Suprapubic skin (tissue), 4 donors: ENCODE measurements at regions not wholly inside any gene's neighbourhood (a gene's known extent, or its start where the extent isn't known, plus 50 kb on each side); places are given as distances from the start of the nearest gene placed in this dataset.

ENCODE experiments used
- EP300 ChIP-seq: sonication (generic); formaldehyde crosslinking; IDR thresholded peaks from one replicate; pipeline ENCODE4 v1.6.1; 2017; ENCODE audit warnings: antibody characterized with exemption
- POLR2A ChIP-seq, 2 donors: fragments of 450-650 bp; IDR thresholded peaks; one replicate each; pipeline ENCODE4 v1.6.1; 2017; ENCODE audit warnings: antibody characterized with exemption in 2 of 2, mild to moderate bottlenecking in 2 of 2, moderate library complexity in 2 of 2
- POLR2AphosphoS5 ChIP-seq, 3 donors: sonication (generic); formaldehyde crosslinking; IDR thresholded peaks; one replicate each; pipeline ENCODE4 v1.6.1; 2017; ENCODE audit warnings: antibody characterized with exemption in 3 of 3
- TF ChIP-seq, protein P1 (sequence below), 2 donors: fragments of 200-600 bp in 1 of 2; fragments of 450-650 bp in 1 of 2; sonication (generic) in 1 of 2; IDR thresholded peaks; one replicate each; pipeline ENCODE4 v1.5.1; 2016 to 2019; ENCODE audit warnings: antibody characterized with exemption in 2 of 2, mild to moderate bottlenecking in 1 of 2, moderate library complexity in 1 of 2

DNA sequence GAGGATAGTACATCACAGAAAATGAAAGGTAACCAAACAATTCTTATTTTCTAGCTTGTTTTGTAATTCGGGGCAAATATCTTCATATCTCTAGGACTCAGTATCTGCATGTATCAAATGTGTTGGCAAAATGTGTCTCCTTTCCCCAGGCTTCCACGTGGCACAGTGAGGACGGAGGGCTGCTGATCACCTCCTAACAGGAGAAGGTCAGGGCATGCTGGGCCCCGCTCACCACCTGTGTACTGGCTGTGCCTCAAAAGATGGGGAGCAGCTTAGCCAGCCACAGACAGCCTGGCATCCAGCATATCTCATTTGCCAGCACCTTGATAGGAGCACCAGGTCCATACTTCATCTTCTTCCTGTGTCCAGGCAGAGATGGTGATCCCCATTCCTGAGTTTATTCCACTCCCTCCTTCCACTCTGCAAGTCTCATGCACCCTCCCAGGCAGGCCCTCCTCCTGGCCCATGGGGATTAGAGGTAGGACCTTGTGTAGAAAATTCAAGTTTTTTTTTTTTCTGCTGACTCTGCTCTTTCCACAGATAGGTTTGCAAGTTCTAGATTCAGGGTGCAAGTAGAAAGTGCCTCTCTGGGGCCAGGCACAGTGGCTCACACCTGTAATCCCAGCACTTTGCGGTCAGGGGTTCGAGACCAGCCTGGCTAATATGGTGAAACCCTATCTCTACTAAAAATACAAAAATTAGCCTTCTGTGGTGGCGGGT lies 1639.0 kb upstream of the SLC10A2 start:
- no peak for TF ChIP-seq POLR2A (IDR thresholded peaks at IDR 0.05)
- TF ChIP-seq, protein P1, sequence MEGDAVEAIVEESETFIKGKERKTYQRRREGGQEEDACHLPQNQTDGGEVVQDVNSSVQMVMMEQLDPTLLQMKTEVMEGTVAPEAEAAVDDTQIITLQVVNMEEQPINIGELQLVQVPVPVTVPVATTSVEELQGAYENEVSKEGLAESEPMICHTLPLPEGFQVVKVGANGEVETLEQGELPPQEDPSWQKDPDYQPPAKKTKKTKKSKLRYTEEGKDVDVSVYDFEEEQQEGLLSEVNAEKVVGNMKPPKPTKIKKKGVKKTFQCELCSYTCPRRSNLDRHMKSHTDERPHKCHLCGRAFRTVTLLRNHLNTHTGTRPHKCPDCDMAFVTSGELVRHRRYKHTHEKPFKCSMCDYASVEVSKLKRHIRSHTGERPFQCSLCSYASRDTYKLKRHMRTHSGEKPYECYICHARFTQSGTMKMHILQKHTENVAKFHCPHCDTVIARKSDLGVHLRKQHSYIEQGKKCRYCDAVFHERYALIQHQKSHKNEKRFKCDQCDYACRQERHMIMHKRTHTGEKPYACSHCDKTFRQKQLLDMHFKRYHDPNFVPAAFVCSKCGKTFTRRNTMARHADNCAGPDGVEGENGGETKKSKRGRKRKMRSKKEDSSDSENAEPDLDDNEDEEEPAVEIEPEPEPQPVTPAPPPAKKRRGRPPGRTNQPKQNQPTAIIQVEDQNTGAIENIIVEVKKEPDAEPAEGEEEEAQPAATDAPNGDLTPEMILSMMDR (IDR thresholded peaks at IDR 0.05) = no peak
- TF ChIP-seq EP300 = no peak
- no peak for TF ChIP-seq POLR2AphosphoS5 (IDR thresholded peaks at IDR 0.05)
